Cardiac fibroblast (primary cell): ENCODE measurements at regions not wholly inside any gene's neighbourhood (a gene's known extent, or its start where the extent isn't known, plus 50 kb on each side); places are given as distances from the start of the nearest gene placed in this dataset.

ENCODE experiments used
- DNase-seq, 2 donors: peaks; one replicate each; pipeline versions ENCODE4 v3.0.0 to v3.0.0-alpha.2; 2010; ENCODE audit warnings: low read depth in 2 of 2
- H3K4me3 ChIP-seq, 2 donors: replicated peaks in 1 of 2; 1 replicate in 1 of 2; 2 replicates in 1 of 2; pipeline ENCODE4 v1.5.1; 2011; ENCODE audit warnings: low read depth in 2 of 2, low read length in 2 of 2, mild to moderate bottlenecking in 2 of 2, moderate library complexity in 1 of 2
- TF ChIP-seq, protein P1 (sequence below): IDR thresholded peaks from one replicate; pipeline ENCODE4 v1.5.1; 2011; ENCODE audit warnings: low read depth, mild to moderate bottlenecking, low read length, inconsistent platforms

DNA sequence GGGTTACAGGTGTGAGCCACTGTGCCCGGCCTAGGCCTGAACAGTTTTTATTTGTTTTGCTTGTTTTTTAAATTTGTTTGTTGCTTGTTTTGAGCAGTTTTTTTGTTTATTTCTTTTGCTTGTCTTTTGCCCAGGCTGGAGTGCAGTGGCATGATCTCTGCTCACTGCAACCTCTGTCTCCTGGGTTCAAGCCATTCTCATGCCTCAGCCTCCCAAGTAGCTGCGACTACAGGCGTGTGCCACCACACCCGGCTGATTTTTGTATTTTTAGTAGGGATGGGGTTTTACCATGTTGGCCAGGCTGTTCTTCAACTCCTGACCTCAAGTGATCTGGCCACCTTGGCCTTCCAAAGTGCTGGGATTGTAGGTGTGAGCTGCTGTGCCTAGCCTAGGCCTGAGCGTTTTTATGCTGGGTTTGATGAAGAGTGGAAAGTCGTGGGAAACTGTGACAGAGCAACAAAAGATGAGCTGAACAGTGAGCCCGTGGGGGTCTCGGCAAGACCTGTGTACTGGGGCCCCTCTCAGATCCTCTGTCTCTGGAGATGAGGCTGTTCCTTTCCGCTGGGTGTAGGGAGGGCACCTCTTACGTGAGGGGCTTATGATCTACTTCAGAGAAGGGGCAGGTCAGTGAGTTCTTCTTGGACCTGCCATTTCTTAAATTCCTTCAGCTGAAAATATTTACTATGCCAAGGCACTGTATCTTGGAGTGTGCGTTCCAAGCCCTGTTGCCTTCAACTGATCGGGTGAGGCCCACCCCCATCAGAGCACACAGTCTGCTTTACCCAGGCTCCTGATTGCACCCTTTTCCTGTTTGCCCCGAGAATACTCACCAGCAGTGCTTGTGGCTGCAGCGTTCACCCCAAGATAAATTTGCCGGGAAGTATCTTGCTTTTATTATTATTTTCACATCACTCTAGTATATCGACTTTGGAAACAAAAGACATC is 322.1 kb downstream of the SEC14L1 start:
- TF ChIP-seq, protein P1, sequence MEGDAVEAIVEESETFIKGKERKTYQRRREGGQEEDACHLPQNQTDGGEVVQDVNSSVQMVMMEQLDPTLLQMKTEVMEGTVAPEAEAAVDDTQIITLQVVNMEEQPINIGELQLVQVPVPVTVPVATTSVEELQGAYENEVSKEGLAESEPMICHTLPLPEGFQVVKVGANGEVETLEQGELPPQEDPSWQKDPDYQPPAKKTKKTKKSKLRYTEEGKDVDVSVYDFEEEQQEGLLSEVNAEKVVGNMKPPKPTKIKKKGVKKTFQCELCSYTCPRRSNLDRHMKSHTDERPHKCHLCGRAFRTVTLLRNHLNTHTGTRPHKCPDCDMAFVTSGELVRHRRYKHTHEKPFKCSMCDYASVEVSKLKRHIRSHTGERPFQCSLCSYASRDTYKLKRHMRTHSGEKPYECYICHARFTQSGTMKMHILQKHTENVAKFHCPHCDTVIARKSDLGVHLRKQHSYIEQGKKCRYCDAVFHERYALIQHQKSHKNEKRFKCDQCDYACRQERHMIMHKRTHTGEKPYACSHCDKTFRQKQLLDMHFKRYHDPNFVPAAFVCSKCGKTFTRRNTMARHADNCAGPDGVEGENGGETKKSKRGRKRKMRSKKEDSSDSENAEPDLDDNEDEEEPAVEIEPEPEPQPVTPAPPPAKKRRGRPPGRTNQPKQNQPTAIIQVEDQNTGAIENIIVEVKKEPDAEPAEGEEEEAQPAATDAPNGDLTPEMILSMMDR: no peak
- no peak overlapping the region for H3K4me3 ChIP-seq
- DNase-seq: no peak

DNA sequence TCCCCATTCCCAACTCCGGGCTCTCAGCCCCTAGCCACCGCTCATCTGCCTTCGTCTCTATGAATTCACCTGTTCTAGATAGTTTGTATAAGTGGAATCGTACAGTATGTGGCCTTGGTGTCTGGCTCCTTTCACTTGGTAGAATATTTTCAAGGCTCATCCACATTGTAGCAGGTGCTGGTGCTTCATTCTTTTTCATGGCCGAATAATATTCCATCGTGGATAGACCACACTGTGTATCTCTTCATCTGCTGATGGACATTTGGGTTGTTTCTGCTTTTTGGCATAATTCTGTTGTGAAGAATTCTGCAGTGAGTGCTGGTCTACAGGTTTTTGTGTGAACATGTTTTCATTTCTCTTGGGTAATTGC is 324.2 kb downstream of the SEC14L1 start:
- TF ChIP-seq, protein P1: no peak
- DNase-seq: no peak
- H3K4me3 ChIP-seq: no peak overlapping the region

DNA sequence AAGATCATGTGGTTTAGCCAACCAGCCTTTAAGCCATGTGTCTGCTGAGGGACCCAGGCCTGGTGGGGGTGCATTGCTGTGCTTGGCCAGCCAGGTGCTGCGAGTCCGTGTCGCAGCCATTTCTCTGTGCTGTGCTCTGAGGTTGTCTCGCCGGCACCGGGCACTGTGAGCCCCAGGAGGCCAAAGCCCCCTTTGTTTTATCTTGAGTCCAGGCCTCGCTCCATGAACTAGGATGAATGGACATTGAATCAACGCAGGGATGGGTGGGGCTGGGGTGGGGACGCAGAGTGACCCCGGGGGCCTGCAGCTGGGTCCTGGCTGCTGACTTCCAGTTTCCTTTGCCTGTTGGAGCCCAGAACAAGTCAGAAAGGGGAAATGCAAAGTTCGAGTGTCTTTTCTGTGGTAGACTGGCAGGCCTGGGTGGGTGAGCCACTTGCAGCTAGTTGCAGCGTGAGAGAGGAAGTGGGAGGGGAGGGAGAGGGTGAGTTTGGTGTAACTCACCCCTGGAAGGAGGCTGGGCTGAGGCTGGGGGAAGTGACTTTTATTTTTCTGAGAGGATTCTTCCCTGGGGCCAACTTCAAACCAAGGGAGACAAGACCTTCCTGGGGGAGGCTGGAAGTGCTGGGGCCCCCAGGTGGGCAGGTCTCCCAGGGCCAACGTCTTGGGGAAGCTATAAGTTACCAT is 324.7 kb downstream of the SEC14L1 start:
- TF ChIP-seq, protein P1: no peak
- peak; percentile 79 to 82 for DNase-seq
- H3K4me3 ChIP-seq: no peak overlapping the region

DNA sequence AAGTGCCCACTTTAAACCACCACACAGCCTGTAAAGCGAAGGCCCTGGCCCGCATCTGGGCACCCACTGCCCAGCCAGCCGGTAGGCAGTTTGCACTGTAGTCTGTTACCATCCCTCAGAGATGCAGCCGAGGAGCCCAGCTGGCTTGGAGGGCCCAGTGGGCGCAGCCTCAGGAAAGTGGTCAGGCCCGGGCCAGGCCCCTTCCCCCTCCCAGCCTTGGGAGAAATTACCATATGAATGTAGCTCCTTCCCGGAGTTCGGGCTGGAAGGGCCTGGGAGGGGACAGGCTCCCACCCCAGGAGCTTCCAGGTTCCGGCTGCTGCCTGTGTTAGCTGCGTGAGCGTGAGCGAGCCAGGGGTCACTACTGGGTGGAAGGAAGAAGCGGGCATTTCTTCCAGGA is 325.4 kb downstream of the SEC14L1 start:
- H3K4me3 ChIP-seq: no peak overlapping the region
- TF ChIP-seq, protein P1: no peak
- no peak for DNase-seq

DNA sequence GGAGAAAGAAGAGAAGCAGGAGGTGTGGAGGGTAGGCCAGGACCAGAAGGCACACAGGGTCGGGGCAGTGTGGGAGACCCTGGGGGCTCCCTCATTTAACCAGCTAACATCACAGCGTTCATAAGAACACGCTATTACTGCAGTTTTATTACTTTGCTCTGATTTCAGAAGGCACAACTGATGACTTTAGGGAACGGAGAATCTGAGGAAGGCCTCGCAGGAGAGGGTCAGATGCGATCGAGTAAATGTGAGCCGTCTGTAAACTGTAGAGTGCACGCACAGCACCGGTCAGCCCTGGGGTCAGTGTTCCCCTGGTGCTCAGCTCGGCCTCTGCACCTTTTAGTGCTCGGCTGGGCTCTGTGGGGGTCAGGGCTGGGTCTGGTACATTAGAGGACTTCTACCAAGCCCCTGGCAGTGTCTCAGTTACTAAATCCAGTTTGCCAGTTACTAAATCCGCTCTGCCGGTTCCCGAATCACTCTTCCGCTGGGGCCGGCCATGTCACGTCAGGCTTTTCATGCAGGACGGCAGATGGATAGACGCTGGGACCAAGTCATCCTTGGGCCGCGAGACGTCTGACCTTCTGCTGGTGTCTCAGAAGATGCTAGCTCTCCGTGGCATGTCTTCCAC is 325.9 kb downstream of the SEC14L1 start:
- no peak for DNase-seq
- H3K4me3 ChIP-seq: no peak overlapping the region
- TF ChIP-seq, protein P1: no peak

DNA sequence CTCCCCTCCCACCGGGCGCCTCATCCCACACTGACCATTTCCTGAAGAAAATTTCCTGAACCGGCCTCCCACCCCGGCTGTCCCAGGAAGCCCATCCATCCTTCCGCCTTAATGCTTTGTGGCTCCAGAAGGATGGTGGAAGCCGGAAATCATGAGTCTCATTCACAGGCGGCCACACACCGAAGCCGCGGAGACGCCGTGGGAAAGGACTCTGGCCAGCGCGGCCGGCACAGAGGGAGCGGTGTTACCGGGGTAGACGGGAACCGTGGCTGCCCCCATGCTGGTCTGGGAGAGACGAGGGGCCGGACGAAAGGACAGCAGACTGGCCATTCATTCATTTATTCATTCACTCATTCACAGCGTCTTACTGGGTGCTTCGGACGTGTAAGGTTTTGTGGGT is 326.8 kb downstream of the SEC14L1 start:
- DNase-seq: no peak
- TF ChIP-seq, protein P1: no peak
- no peak overlapping the region for H3K4me3 ChIP-seq
